GM23338 (cell line): ENCODE measurements at regions not wholly inside any gene's neighbourhood (a gene's known extent, or its start where the extent isn't known, plus 50 kb on each side); places are given as distances from the start of the nearest gene placed in this dataset.

Experiments used
- ATAC-seq: fragments of 200-7000 bp; cut with Tn5 transposase; 3 replicates; pipeline ENCODE4 v1.9.1; 2020
- DNase-seq: peaks from one replicate; pipeline ENCODE4 v3.0.0-alpha.2; 2015; ENCODE audit warnings: low spot score
- H2AFZ ChIP-seq: fragments of 200-600 bp; sonication (generic); 2 replicates; pipeline ENCODE4 v1.8.0; 2016; ENCODE audit warnings: antibody characterized with exemption, mild to moderate bottlenecking, moderate library complexity
- H3F3A ChIP-seq: fragments of 200-600 bp; sonication (generic); replicated peaks from 2 replicates; pipeline ENCODE4 v1.8.0; 2017; ENCODE audit warnings: antibody characterized with exemption, mixed run types, low read depth
- H3K27ac ChIP-seq: fragments of 200-600 bp; sonication (generic); 2 replicates; pipeline ENCODE4 v1.6.1; 2016; ENCODE audit warnings: low read depth
- H3K27me3 ChIP-seq: fragments of 200-600 bp; sonication (generic); 2 replicates; pipeline ENCODE4 v1.8.0; 2016; ENCODE audit warnings: mild to moderate bottlenecking, mixed run types, moderate library complexity; ENCODE audit not compliant: insufficient read depth
- H3K36me3 ChIP-seq: fragments of 200-600 bp; sonication (generic); 2 replicates; pipeline ENCODE4 v1.8.0; 2016; ENCODE audit warnings: mild to moderate bottlenecking; ENCODE audit not compliant: insufficient read depth
- H3K4me1 ChIP-seq: fragments of 200-600 bp; sonication (generic); 2 replicates; pipeline ENCODE4 v1.8.0; 2016; ENCODE audit warnings: mild to moderate bottlenecking, moderate library complexity; ENCODE audit not compliant: insufficient read depth
- H3K4me2 ChIP-seq: fragments of 200-600 bp; sonication (generic); 2 replicates; pipeline ENCODE4 v1.7.1; 2017; ENCODE audit warnings: mixed run types
- H3K4me3 ChIP-seq: fragments of 200-600 bp; sonication (generic); 2 replicates; pipeline ENCODE4 v1.6.1; 2016; ENCODE audit warnings: mixed run types
- H3K79me2 ChIP-seq: fragments of 200-600 bp; sonication (generic); replicated peaks from 2 replicates; pipeline ENCODE4 v1.8.0; 2017; ENCODE audit warnings: mild to moderate bottlenecking; ENCODE audit not compliant: insufficient read depth
- H3K9me2 ChIP-seq: fragments of 200-600 bp; sonication (generic); 2 replicates; pipeline ENCODE4 v1.8.0; 2017; ENCODE audit not compliant: insufficient read depth
- H4K20me1 ChIP-seq: fragments of 200-600 bp; sonication (generic); replicated peaks from 2 replicates; pipeline ENCODE4 v1.8.0; 2017; ENCODE audit warnings: mild to moderate bottlenecking; ENCODE audit not compliant: insufficient read depth
- H3K27ac Mint-ChIP-seq: 2 replicates; pipeline ENCODE4 v1.8.0; 2020; ENCODE audit warnings: inconsistent platforms, mild to moderate bottlenecking, moderate library complexity, mixed read lengths
- H3K27me3 Mint-ChIP-seq: 3 replicates; pipeline ENCODE4 v1.8.0; 2022; ENCODE audit warnings: low read depth, mild to moderate bottlenecking, moderate library complexity, mixed read lengths, inconsistent platforms; ENCODE audit not compliant: insufficient read depth, poor library complexity
- H3K36me3 Mint-ChIP-seq: 3 replicates; pipeline ENCODE4 v1.8.0; 2021; ENCODE audit warnings: low read depth, mild to moderate bottlenecking, inconsistent platforms, moderate library complexity, mixed read lengths
- H3K4me1 Mint-ChIP-seq: 3 replicates; pipeline ENCODE4 v1.8.0; 2020; ENCODE audit warnings: mild to moderate bottlenecking, inconsistent platforms, mixed read lengths
- H3K4me3 Mint-ChIP-seq: 3 replicates; pipeline ENCODE4 v1.8.0; 2021; ENCODE audit warnings: moderate library complexity, mild to moderate bottlenecking, inconsistent platforms, mixed read lengths
- H3K9me3 Mint-ChIP-seq: 3 replicates; pipeline ENCODE4 v1.8.0; 2020; ENCODE audit warnings: moderate library complexity, mild to moderate bottlenecking, inconsistent platforms, mixed read lengths
- CREB1 ChIP-seq: fragments of 250-450 bp; sonication (Bioruptor Pico); IDR thresholded peaks from 2 replicates; pipeline ENCODE4 v1.5.0; 2020; ENCODE audit warnings: low read depth, mild to moderate bottlenecking, moderate library complexity
- CTCF ChIP-seq, 2 experiments: fragments of 200-600 bp in 1 of 2; sonication (generic) in 1 of 2; conservative IDR thresholded peaks; 2 replicates each; pipeline versions ENCODE4 v1.5.1 to v1.6.1; 2016 to 2017; ENCODE audit warnings: antibody characterized with exemption in 2 of 2, low read depth in 2 of 2, mild to moderate bottlenecking in 2 of 2, moderate library complexity in 1 of 2
- EZH2phosphoT487 ChIP-seq: fragments of 200-600 bp; sonication (generic); IDR thresholded peaks from one replicate; pipeline ENCODE4 v1.8.1; 2018; ENCODE audit warnings: antibody characterized with exemption; ENCODE audit not compliant: unreplicated experiment
- JUNB ChIP-seq: IDR thresholded peaks from one replicate; pipeline ENCODE4 v1.6.1; 2016; ENCODE audit warnings: antibody characterized with exemption; ENCODE audit not compliant: unreplicated experiment
- NANOG ChIP-seq: IDR thresholded peaks from 2 replicates; pipeline ENCODE4 v1.6.1; 2016; ENCODE audit warnings: antibody characterized with exemption, borderline replicate concordance
- POLR2AphosphoS5 ChIP-seq: IDR thresholded peaks from 2 replicates; pipeline ENCODE4 v1.6.1; 2016; ENCODE audit warnings: antibody characterized with exemption, low read depth
- STAT1 ChIP-seq: IDR thresholded peaks from one replicate; pipeline ENCODE4 v1.6.1; 2016; ENCODE audit warnings: antibody characterized with exemption; ENCODE audit not compliant: unreplicated experiment
- ZNF331 ChIP-seq: fragments of 250-450 bp; sonication (Bioruptor Pico); IDR thresholded peaks from 2 replicates; pipeline ENCODE4 v1.5.0; 2020; ENCODE audit warnings: low read depth, mild to moderate bottlenecking, moderate library complexity
- ZNF462 ChIP-seq: fragments of 250-450 bp; sonication (Bioruptor Pico); IDR thresholded peaks from 2 replicates; pipeline ENCODE4 v1.5.0; 2020; ENCODE audit warnings: mild to moderate bottlenecking, moderate library complexity

GRCh38 chr9:119597499-119597898 lies 228.3 kb upstream of the BRINP1 start (continued):
- TF ChIP-seq CTCF (conservative IDR thresholded peaks at IDR 0.05; ENCODE audit: low read depth in 2 of 2), result no peak
- TF ChIP-seq JUNB, result no peak
- no peak for TF ChIP-seq CREB1
- no peak for TF ChIP-seq ZNF331 (CRISPR knock-in tag)

- H3K9me3 Mint-ChIP-seq, result no peaks in the 10 kb centered on the region
- no peak overlapping the region for H3K27ac Mint-ChIP-seq
- no peak overlapping the region for H3K4me3 Mint-ChIP-seq
- TF ChIP-seq ZNF331 (CRISPR knock-in tag) (no peak), CTCF (conservative IDR thresholded peaks at IDR 0.05; ENCODE audit: low read depth in 2 of 2) (no peak)
- Histone ChIP-seq H3K4me3 (no peak overlapping the region), H3K36me3 (no peaks in the 10 kb centered on the region), H4K20me1 (no peaks in the 10 kb centered on the region), H3F3A (no peaks in the 10 kb centered on the region), H3K4me1 (peaks cover 5% of the 10 kb centered on the region; the same call in 1 of the 2 replicates), H2AFZ (no peak overlapping the region), H3K79me2 (no peaks in the 10 kb centered on the region), H3K27ac (no peak overlapping the region), H3K9me2 (peaks cover 5% of the 10 kb centered on the region; the same call in 1 of the 2 replicates), H3K4me2 (no peak overlapping the region), H3K27me3 (no peaks in the 10 kb centered on the region)
- peaks cover 3% of the 10 kb centered on the region; the same call in 2 of the 3 replicates for H3K4me1 Mint-ChIP-seq
- no peaks in the 10 kb centered on the region for H3K27me3 Mint-ChIP-seq
- DNase-seq (no peak), ATAC-seq (no peak)
- no peaks in the 10 kb centered on the region for H3K36me3 Mint-ChIP-seq
These were observed 227.5 kb upstream of the BRINP1 start for GRCh38 chr9:119596703-119597102.

- no peaks in the 10 kb centered on the region for H3K27me3 Mint-ChIP-seq
- no peak overlapping the region for H3K27ac ChIP-seq
- H3F3A ChIP-seq, result no peaks in the 10 kb centered on the region
- H3K9me3 Mint-ChIP-seq, result no peaks in the 10 kb centered on the region
- no peak overlapping the region for H2AFZ ChIP-seq
- H3K4me3 ChIP-seq, result no peak overlapping the region
- no peaks in the 10 kb centered on the region for H3K36me3 ChIP-seq
- no peaks in the 10 kb centered on the region for H4K20me1 ChIP-seq
- ATAC-seq (no peak), DNase-seq (no peak)
- H3K4me2 ChIP-seq, result no peak overlapping the region
- no peak overlapping the region for H3K27ac Mint-ChIP-seq
- H3K27me3 ChIP-seq, result no peaks in the 10 kb centered on the region
- no peaks in the 10 kb centered on the region for H3K36me3 Mint-ChIP-seq
- no peak overlapping the region for H3K4me3 Mint-ChIP-seq
- peaks cover 14% of the 10 kb centered on the region; the same call in 1 of the 3 replicates for H3K4me1 Mint-ChIP-seq
- peaks cover 7% of the 10 kb centered on the region; the same call in 1 of the 2 replicates for H3K9me2 ChIP-seq
- H3K4me1 ChIP-seq, result no peaks in the 10 kb centered on the region
- no peaks in the 10 kb centered on the region for H3K79me2 ChIP-seq
- TF ChIP-seq POLR2AphosphoS5 (no peak), ZNF462 (no peak), STAT1 (no peak), EZH2phosphoT487 (no peak), NANOG (no peak)
These were observed 219.9 kb upstream of the BRINP1 start for GRCh38 chr9:119588874-119589744.
